ENCODE measurements at regions not wholly inside any gene's neighbourhood (a gene's known extent, or its start where the extent isn't known, plus 50 kb on each side); places are given as distances from the start of the nearest gene placed in this dataset.

DNA sequence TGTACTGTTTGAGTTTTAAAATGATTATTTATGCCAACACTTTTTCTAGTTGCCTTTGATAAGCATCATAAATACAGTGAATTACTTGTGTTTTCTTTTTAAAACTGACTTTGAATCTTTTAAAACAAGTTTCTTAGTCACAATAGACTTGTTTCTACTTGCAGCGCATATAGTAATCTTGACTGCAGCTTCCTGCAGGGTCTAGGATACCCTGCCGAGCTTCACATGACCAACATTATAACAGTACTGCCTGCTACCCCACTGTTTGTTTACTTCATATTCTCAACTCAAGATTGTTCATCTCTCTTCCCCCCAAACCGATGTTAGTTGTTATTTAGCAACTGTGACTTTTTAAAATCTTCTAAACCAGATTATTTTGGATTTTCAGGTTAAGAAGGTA, 751.3 kb upstream of the NEGR1 start:
- DNase-seq (no peak), ATAC-seq (no peak)
- Histone ChIP-seq H3K4me1 (no peaks in the 10 kb centered on the region), H3K4me3 (no peak overlapping the region), H3K9me3 (no peaks in the 10 kb centered on the region), H3K36me3 (no peaks in the 10 kb centered on the region), H3K27me3 (no peaks in the 10 kb centered on the region), H3K27ac (no peak overlapping the region)
- intact Hi-C loops (cut with DNase I) = no loop called here
- TF ChIP-seq, protein P1, sequence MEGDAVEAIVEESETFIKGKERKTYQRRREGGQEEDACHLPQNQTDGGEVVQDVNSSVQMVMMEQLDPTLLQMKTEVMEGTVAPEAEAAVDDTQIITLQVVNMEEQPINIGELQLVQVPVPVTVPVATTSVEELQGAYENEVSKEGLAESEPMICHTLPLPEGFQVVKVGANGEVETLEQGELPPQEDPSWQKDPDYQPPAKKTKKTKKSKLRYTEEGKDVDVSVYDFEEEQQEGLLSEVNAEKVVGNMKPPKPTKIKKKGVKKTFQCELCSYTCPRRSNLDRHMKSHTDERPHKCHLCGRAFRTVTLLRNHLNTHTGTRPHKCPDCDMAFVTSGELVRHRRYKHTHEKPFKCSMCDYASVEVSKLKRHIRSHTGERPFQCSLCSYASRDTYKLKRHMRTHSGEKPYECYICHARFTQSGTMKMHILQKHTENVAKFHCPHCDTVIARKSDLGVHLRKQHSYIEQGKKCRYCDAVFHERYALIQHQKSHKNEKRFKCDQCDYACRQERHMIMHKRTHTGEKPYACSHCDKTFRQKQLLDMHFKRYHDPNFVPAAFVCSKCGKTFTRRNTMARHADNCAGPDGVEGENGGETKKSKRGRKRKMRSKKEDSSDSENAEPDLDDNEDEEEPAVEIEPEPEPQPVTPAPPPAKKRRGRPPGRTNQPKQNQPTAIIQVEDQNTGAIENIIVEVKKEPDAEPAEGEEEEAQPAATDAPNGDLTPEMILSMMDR (IDR thresholded peaks at IDR 0.05) = no peak
- TF ChIP-seq POLR2A (IDR thresholded peaks at IDR 0.05) = no peak
- WGBS, 4 donors = 45 to 53% (median 48%) methylated on average over 3 of the region's 3 CpGs

DNA sequence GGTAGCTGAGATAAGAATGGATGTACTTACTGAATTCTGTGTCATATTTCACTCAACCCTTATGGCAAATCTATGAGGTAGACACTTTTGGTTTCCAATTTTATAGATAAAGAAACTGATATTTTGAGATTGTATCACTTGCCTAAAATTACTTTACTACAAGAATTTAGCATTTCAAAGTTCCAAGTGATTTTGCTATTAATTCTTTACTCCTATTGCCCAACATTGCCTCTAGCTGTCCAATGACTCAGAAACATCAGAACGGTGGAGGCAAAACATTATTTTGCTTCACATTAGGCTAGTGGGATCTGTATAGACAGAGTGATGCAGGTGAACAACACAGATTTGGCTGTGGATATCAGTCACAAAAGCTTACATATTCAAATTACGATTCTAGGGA, 747.2 kb upstream of the NEGR1 start:
- intact Hi-C loops (cut with DNase I) = no loop called here
- DNase-seq = no peak
- no peak for ATAC-seq

DNA sequence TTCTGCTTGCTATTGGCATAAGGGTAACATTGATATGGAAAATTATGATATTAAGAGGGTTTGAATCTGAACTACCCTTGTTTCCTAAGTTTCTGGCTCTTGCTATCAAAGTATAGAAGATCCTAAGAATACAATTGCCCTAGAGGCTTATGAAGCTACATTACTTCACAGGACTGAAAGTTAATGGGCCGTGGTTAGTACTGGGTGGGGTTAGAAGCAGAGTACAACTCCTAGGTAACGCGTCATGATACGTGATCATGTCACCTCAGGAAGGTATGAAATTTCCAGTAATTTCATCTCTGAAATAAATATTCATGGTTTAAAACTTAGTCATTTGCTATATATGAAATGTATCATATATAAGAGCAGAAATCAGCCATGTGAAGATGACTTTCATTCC, 743.8 kb upstream of the NEGR1 start:
- H3K4me3 ChIP-seq = no peak overlapping the region
- H3K36me3 ChIP-seq = no peaks in the 10 kb centered on the region
- H3K4me1 ChIP-seq = no peaks in the 10 kb centered on the region
- WGBS, 4 donors = 66 to 71% (median 69%) methylated on average over 4 of the region's 4 CpGs
- TF ChIP-seq, protein P1 (IDR thresholded peaks at IDR 0.05) = no peak
- no peak for TF ChIP-seq POLR2A (IDR thresholded peaks at IDR 0.05)
- no peaks in the 10 kb centered on the region for H3K9me3 ChIP-seq
- intact Hi-C loops (cut with DNase I) = no loop called here
- H3K27me3 ChIP-seq = no peaks in the 10 kb centered on the region
- ATAC-seq (no peak), DNase-seq (no peak)
- no peak overlapping the region for H3K27ac ChIP-seq

More for the DNA sequence above, 747.2 kb upstream of the NEGR1 start:
- WGBS, 4 donors = 70 to 79% (median 74%) methylated on average over 2 of the region's 2 CpGs
- H3K27me3 ChIP-seq = no peaks in the 10 kb centered on the region
- H3K36me3 ChIP-seq = no peaks in the 10 kb centered on the region
- no peak overlapping the region for H3K27ac ChIP-seq
- no peaks in the 10 kb centered on the region for H3K9me3 ChIP-seq
- H3K4me3 ChIP-seq = no peak overlapping the region
- no peak for TF ChIP-seq POLR2A (IDR thresholded peaks at IDR 0.05)
- TF ChIP-seq, protein P1 (IDR thresholded peaks at IDR 0.05) = no peak
- no peaks in the 10 kb centered on the region for H3K4me1 ChIP-seq

DNA sequence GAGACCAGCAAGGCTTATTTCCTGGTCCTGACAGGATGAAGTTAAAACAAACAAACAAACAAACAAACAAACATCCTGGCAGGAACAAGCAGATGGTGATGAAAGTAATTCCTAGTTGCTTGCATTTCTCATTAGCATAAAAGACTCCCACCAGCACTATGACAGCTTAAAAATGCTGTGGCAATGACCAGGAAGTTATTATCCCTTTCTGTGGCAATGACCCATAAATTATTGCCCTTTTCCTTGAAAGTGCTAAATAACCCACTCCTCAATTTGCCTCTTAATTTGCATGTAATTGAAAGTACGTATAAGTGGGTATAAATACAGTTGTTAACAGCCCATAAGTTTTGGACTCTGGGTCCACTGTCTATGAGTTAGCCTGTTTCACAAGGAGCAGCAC, 727.6 kb upstream of the NEGR1 start:
- no peak for DNase-seq
- H3K27ac ChIP-seq = no peak overlapping the region
- no peaks in the 10 kb centered on the region for H3K36me3 ChIP-seq
- no peaks in the 10 kb centered on the region for H3K27me3 ChIP-seq
- no peak overlapping the region for H3K4me3 ChIP-seq
- WGBS, 4 donors = 61 to 65% (median 64%) methylated on average over 1 of the region's 1 CpG
- TF ChIP-seq POLR2A (IDR thresholded peaks at IDR 0.05) = no peak
- TF ChIP-seq, protein P1 (IDR thresholded peaks at IDR 0.05) = no peak
- H3K9me3 ChIP-seq = peaks cover 0 to 7% (median 0%) of the 10 kb centered on the region in 12 donors
- no peaks in the 10 kb centered on the region for H3K4me1 ChIP-seq
- intact Hi-C loops (cut with DNase I) = no loop called here
- no peak for ATAC-seq

All from heart left ventricle (tissue), 16 donors.